Loucy (cell line): ENCODE measurements at regions not wholly inside any gene's neighbourhood (a gene's known extent, or its start where the extent isn't known, plus 50 kb on each side); places are given as distances from the start of the nearest gene placed in this dataset.

ENCODE experiments used
- CTCF ChIP-seq: fragments of 200-600 bp; sonication (generic); conservative IDR thresholded peaks from 2 replicates; pipeline ENCODE4 v1.5.1; 2014; ENCODE audit warnings: mild to moderate bottlenecking, antibody characterized with exemption, low read length
- EZH2phosphoT487 ChIP-seq: fragments of 200-600 bp; IDR thresholded peaks from 2 replicates; pipeline ENCODE4 v1.6.1; 2018; ENCODE audit warnings: antibody characterized with exemption, mild to moderate bottlenecking, moderate library complexity, borderline replicate concordance

- TF ChIP-seq CTCF (no peak), EZH2phosphoT487 (no peak)
These were observed 272.2 kb upstream of the DAB1 start for GRCh38 chr1:57696043-57696442.
